HG02870 (cell line): ENCODE measurements at regions not wholly inside any gene's neighbourhood (a gene's known extent, or its start where the extent isn't known, plus 50 kb on each side); places are given as distances from the start of the nearest gene placed in this dataset.
"Not testable (repeated sequence)": the region's sequence is repeated elsewhere in the genome, so short reads cannot be mapped to it uniquely, and the experiment has no call there.

ENCODE experiments used
- ATAC-seq: cut with Tn5 transposase; IDR thresholded peaks from one replicate; pipeline ENCODE4 v1.9.1; 2021; ENCODE audit warnings: mild to moderate bottlenecking, moderate library complexity; ENCODE audit not compliant: unreplicated experiment

GRCh38 chr3:137582484-137582883, 181.6 kb upstream of the SOX14 start:
- ATAC-seq = no peak

GRCh38 chr3:137583256-137583655, 180.9 kb upstream of the SOX14 start:
- no peak for ATAC-seq

- no peak for ATAC-seq
These were observed 175.2 kb upstream of the SOX14 start for GRCh38 chr3:137588871-137589270.

- ATAC-seq = not testable (repeated sequence)
These were observed 168.7 kb upstream of the SOX14 start for GRCh38 chr3:137595415-137595814.

- no peak for ATAC-seq
These were observed 153.4 kb upstream of the SOX14 start for GRCh38 chr3:137610723-137611122.

GRCh38 chr3:137612291-137612690, 151.8 kb upstream of the SOX14 start:
- no peak for ATAC-seq

- no peak for ATAC-seq
These were observed 148.3 kb upstream of the SOX14 start for GRCh38 chr3:137615659-137616418.

- ATAC-seq = no peak
These were observed 122.0 kb upstream of the SOX14 start for GRCh38 chr3:137641879-137642704.

- no peak for ATAC-seq
These were observed 121.3 kb upstream of the SOX14 start for GRCh38 chr3:137642831-137643230.

GRCh38 chr3:137647179-137647578, 116.9 kb upstream of the SOX14 start:
- ATAC-seq = no peak

- ATAC-seq = no peak
These were observed 94.5 kb upstream of the SOX14 start for GRCh38 chr3:137669519-137670060.

GRCh38 chr3:137687181-137687879, 76.8 kb upstream of the SOX14 start:
- ATAC-seq = no peak

GRCh38 chr3:137692803-137693431, 71.2 kb upstream of the SOX14 start:
- no peak for ATAC-seq

GRCh38 chr3:137693791-137694190, 70.3 kb upstream of the SOX14 start:
- ATAC-seq = no peak

- ATAC-seq = no peak
These were observed 69.3 kb upstream of the SOX14 start for GRCh38 chr3:137694836-137695235.

- no peak for ATAC-seq
These were observed 68.8 kb upstream of the SOX14 start for GRCh38 chr3:137695351-137695750.

GRCh38 chr3:137709011-137709601, 55.0 kb upstream of the SOX14 start:
- ATAC-seq = no peak

- not testable (repeated sequence) for ATAC-seq
These were observed 50.1 kb upstream of the SOX14 start for GRCh38 chr3:137713965-137714364.
